H9 (cell line): ENCODE measurements at regions not wholly inside any gene's neighbourhood (a gene's known extent, or its start where the extent isn't known, plus 50 kb on each side); places are given as distances from the start of the nearest gene placed in this dataset.

ENCODE experiments used
- DNase-seq: peaks from one replicate; pipeline ENCODE4 v3.0.0-alpha.2; 2017
- H2AFZ ChIP-seq: one replicate; pipeline ENCODE4 v1.6.1; 2013; ENCODE audit warnings: mild to moderate bottlenecking, low read length, control low read depth, moderate library complexity
- H2AK5ac ChIP-seq: 2 replicates; pipeline ENCODE4 v1.6.1; 2013; ENCODE audit warnings: low read length, control low read depth, mixed read lengths; ENCODE audit not compliant: insufficient read length
- H2BK120ac ChIP-seq: one replicate; pipeline ENCODE4 v1.6.1; 2013; ENCODE audit warnings: low read depth, mild to moderate bottlenecking, low read length, control low read depth, inconsistent platforms; ENCODE audit not compliant: poor library complexity, severe bottlenecking
- H2BK12ac ChIP-seq: 2 replicates; pipeline ENCODE4 v1.6.1; 2013; ENCODE audit warnings: low read length, control low read depth, mixed read lengths, low read depth; ENCODE audit not compliant: insufficient read length
- H2BK15ac ChIP-seq: 2 replicates; pipeline ENCODE4 v1.6.1; 2013; ENCODE audit warnings: low read depth, low read length, control low read depth
- H2BK20ac ChIP-seq: one replicate; pipeline ENCODE4 v1.6.1; 2013; ENCODE audit warnings: low read depth, mild to moderate bottlenecking, low read length, control low read depth, inconsistent platforms; ENCODE audit not compliant: poor library complexity, severe bottlenecking
- H2BK5ac ChIP-seq: 2 replicates; pipeline ENCODE4 v1.6.1; 2013; ENCODE audit warnings: low read length, control low read depth, mixed read lengths; ENCODE audit not compliant: insufficient read length
- H3K14ac ChIP-seq: 2 replicates; pipeline ENCODE4 v1.6.1; 2013; ENCODE audit warnings: low read length, control low read depth; ENCODE audit not compliant: insufficient read depth
- H3K18ac ChIP-seq: 2 replicates; pipeline ENCODE4 v1.6.1; 2013; ENCODE audit warnings: low read depth, mild to moderate bottlenecking, mixed read lengths, low read length, control low read depth; ENCODE audit not compliant: insufficient read length
- H3K23ac ChIP-seq: 2 replicates; pipeline ENCODE4 v1.6.1; 2013; ENCODE audit warnings: low read length, control low read depth, mixed read lengths, low read depth; ENCODE audit not compliant: insufficient read length
- H3K23me2 ChIP-seq: 2 replicates; pipeline ENCODE4 v1.6.1; 2013; ENCODE audit warnings: low read depth, mild to moderate bottlenecking, mixed read lengths, low read length, control low read depth; ENCODE audit not compliant: insufficient read length, poor library complexity, severe bottlenecking
- H3K27ac ChIP-seq: 2 replicates; pipeline ENCODE4 v1.5.1; 2013; ENCODE audit warnings: low read length, control low read depth, mixed read lengths, low read depth; ENCODE audit not compliant: insufficient read length
- H3K27me3 ChIP-seq: 2 replicates; pipeline ENCODE4 v1.6.1; 2013; ENCODE audit warnings: low read length, control low read depth, inconsistent platforms; ENCODE audit not compliant: insufficient read depth
- H3K4ac ChIP-seq: 2 replicates; pipeline ENCODE4 v1.6.1; 2013; ENCODE audit warnings: low read depth, mild to moderate bottlenecking, control low read depth, inconsistent platforms, low read length, moderate library complexity
- H3K4me1 ChIP-seq: 2 replicates; pipeline ENCODE4 v1.6.1; 2013; ENCODE audit warnings: low read length, control low read depth, inconsistent platforms; ENCODE audit not compliant: insufficient read depth
- H3K4me2 ChIP-seq: 2 replicates; pipeline ENCODE4 v1.6.1; 2013; ENCODE audit warnings: low read length, control low read depth, mixed read lengths; ENCODE audit not compliant: insufficient read length, insufficient read depth
- H3K56ac ChIP-seq: 2 replicates; pipeline ENCODE4 v1.6.1; 2013; ENCODE audit warnings: low read depth, mild to moderate bottlenecking, mixed read lengths, low read length, control low read depth; ENCODE audit not compliant: insufficient read length
- H3K79me1 ChIP-seq: 2 replicates; pipeline ENCODE4 v1.6.1; 2013; ENCODE audit warnings: low read depth, mild to moderate bottlenecking, moderate library complexity, low read length, control low read depth, inconsistent platforms; ENCODE audit not compliant: insufficient read depth, poor library complexity, severe bottlenecking
- H3K79me2 ChIP-seq: 2 replicates; pipeline ENCODE4 v1.6.1; 2013; ENCODE audit warnings: low read length, control low read depth, inconsistent platforms; ENCODE audit not compliant: insufficient read depth
- H3K9ac ChIP-seq: 2 replicates; pipeline ENCODE4 v1.6.1; 2013; ENCODE audit warnings: low read length, control low read depth, mixed read lengths; ENCODE audit not compliant: insufficient read length; ENCODE audit errors: extremely low read depth
- H3K9me3 ChIP-seq: one replicate; pipeline ENCODE4 v1.6.1; 2013; ENCODE audit warnings: low read depth, low read length, inconsistent platforms; ENCODE audit not compliant: control insufficient read depth
- H3T11ph ChIP-seq: one replicate; pipeline ENCODE4 v1.6.1; 2013; ENCODE audit warnings: mild to moderate bottlenecking, low read length, control low read depth, inconsistent platforms
- H4K20me1 ChIP-seq: one replicate; pipeline ENCODE4 v1.6.1; 2013; ENCODE audit not compliant: control insufficient read depth, insufficient read length, insufficient read depth
- H4K5ac ChIP-seq: 2 replicates; pipeline ENCODE4 v1.6.1; 2013; ENCODE audit warnings: low read depth, mild to moderate bottlenecking, mixed read lengths, low read length, control low read depth; ENCODE audit not compliant: insufficient read length
- H4K8ac ChIP-seq: replicated peaks from 2 replicates; pipeline ENCODE4 v1.6.1; 2013; ENCODE audit warnings: low read length, control low read depth, mixed read lengths, low read depth; ENCODE audit not compliant: insufficient read length
- H4K91ac ChIP-seq: 2 replicates; pipeline ENCODE4 v1.6.1; 2013; ENCODE audit warnings: low read depth, mild to moderate bottlenecking, moderate library complexity, mixed read lengths, low read length, control low read depth; ENCODE audit not compliant: insufficient read length
- H3K27ac Mint-ChIP-seq, 3 experiments: 2 replicates in 2 of 3; 3 replicates in 1 of 3; pipeline ENCODE4 v1.8.0; 2020 to 2021; ENCODE audit warnings: mixed read lengths in 3 of 3, mild to moderate bottlenecking in 1 of 3, moderate library complexity in 1 of 3
- H3K27me3 Mint-ChIP-seq: 2 replicates; pipeline ENCODE4 v1.8.0; 2021; ENCODE audit warnings: low read depth, mild to moderate bottlenecking, moderate library complexity, mixed read lengths
- H3K36me3 Mint-ChIP-seq, 3 experiments: 2 replicates in 2 of 3; 3 replicates in 1 of 3; pipeline ENCODE4 v1.8.0; 2020 to 2021; ENCODE audit warnings: low read depth in 3 of 3, mixed read lengths in 3 of 3; ENCODE audit not compliant: insufficient read depth in 1 of 3
- H3K4me1 Mint-ChIP-seq, 2 experiments: 2 replicates each; pipeline ENCODE4 v1.8.0; 2020; ENCODE audit warnings: mixed read lengths in 2 of 2
- H3K4me3 Mint-ChIP-seq, 2 experiments: 2 replicates in 1 of 2; 3 replicates in 1 of 2; pipeline ENCODE4 v1.8.0; 2020 to 2021; ENCODE audit warnings: mild to moderate bottlenecking in 2 of 2, mixed read lengths in 2 of 2, moderate library complexity in 1 of 2
- H3K9me3 Mint-ChIP-seq, 2 experiments: 2 replicates in 1 of 2; 3 replicates in 1 of 2; pipeline ENCODE4 v1.8.0; 2020; ENCODE audit warnings: mild to moderate bottlenecking in 2 of 2, mixed read lengths in 2 of 2, moderate library complexity in 1 of 2
- CTCF ChIP-seq: fragments of 200-600 bp; sonication (generic); conservative IDR thresholded peaks from 3 replicates; pipeline ENCODE4 v1.8.0; 2021; ENCODE audit warnings: antibody characterized with exemption, mild to moderate bottlenecking
- WGBS: extraction: QIAGEN DNeasy Blood & Tissue Kit; methylation state at CpG from one replicate; pipeline ENCODE4 v1.1.7; 2013; ENCODE audit warnings: missing lambda C conversion rate, low lambda C conversion rate, mixed read lengths; ENCODE audit not compliant: insufficient read length; ENCODE audit errors: extremely low coverage; 5-methylcytosine and 5-hydroxymethylcytosine counted together

- Histone ChIP-seq H3K4me2 (no peak overlapping the region), H3K27me3 (no peaks in the 10 kb centered on the region), H3K23me2 (no peaks in the 10 kb centered on the region), H3K56ac (no peak overlapping the region), H3K4ac (no peak overlapping the region), H3K79me2 (no peaks in the 10 kb centered on the region), H3T11ph (no peak overlapping the region), H2BK5ac (no peak overlapping the region), H3K4me1 (no peaks in the 10 kb centered on the region), H2AFZ (no peak overlapping the region), H2BK20ac (no peak overlapping the region), H2BK12ac (no peak overlapping the region), H3K9ac (no peak overlapping the region), H2AK5ac (no peak overlapping the region), H3K23ac (no peak overlapping the region), H2BK120ac (no peak overlapping the region), H2BK15ac (no peak overlapping the region), H4K20me1 (no peaks in the 10 kb centered on the region), H3K18ac (no peak overlapping the region), H3K9me3 (peaks cover 13% of the 10 kb centered on the region), H3K27ac (no peak overlapping the region), H3K79me1 (no peaks in the 10 kb centered on the region), H4K91ac (no peak overlapping the region), H4K5ac (no peak overlapping the region), H3K14ac (no peak overlapping the region), H4K8ac (no peak overlapping the region)
- no peak for DNase-seq
- no CpG with 5 or more reads among the region's 2 CpGs for WGBS
- TF ChIP-seq CTCF, result no peak
- Mint-ChIP-seq H3K4me3 (no peak overlapping the region), H3K4me1 (no peaks in the 10 kb centered on the region), H3K36me3 (peaks cover 0 to 9% (median 0%) of the 10 kb centered on the region in 3 experiments; a peak in 2 of 7 replicates), H3K9me3 (peaks cover 15 to 76% of the 10 kb centered on the region in 2 experiments), H3K27ac (no peak overlapping the region), H3K27me3 (no peaks in the 10 kb centered on the region; the same call in 1 of the 2 replicates)
Measured at GRCh38 chr9:1535051-1535450, 480.1 kb upstream of the SMARCA2 start.
